Activated naive CD4-positive, alpha-beta T cell treated with anti-CD3 and anti-CD28 coated beads, Interleukin-2, amount 10 ng/mL, durations not matched to agents 7 days and 5 days (primary cell): ENCODE measurements at regions not wholly inside any gene's neighbourhood (a gene's known extent, or its start where the extent isn't known, plus 50 kb on each side); places are given as distances from the start of the nearest gene placed in this dataset.
"Not testable (repeated sequence)": the region's sequence is repeated elsewhere in the genome, so short reads cannot be mapped to it uniquely, and the experiment has no call there.

ENCODE experiments used
- CTCF ChIA-PET: fragments of 350-600 bp; sonication (Branson Sonifier 250); formaldehyde crosslinking; loops from one replicate; lab custom pipeline; 2021; ENCODE audit warnings: antibody characterized with exemption; lab: Charles Lee
- DNase-seq: peaks from one replicate; pipeline ENCODE4 v3.0.0-alpha.2; 2020
- H3K27ac Mint-ChIP-seq: one replicate; pipeline ENCODE4 v1.8.0; 2021; ENCODE audit warnings: mild to moderate bottlenecking, moderate library complexity, mixed read lengths
- H3K27me3 Mint-ChIP-seq: one replicate; pipeline ENCODE4 v1.8.0; 2021; ENCODE audit warnings: mild to moderate bottlenecking, mixed read lengths
- H3K36me3 Mint-ChIP-seq: one replicate; pipeline ENCODE4 v1.8.0; 2021; ENCODE audit warnings: mixed read lengths
- H3K4me1 Mint-ChIP-seq: one replicate; pipeline ENCODE4 v1.8.0; 2021; ENCODE audit warnings: mixed read lengths
- H3K4me3 Mint-ChIP-seq: one replicate; pipeline ENCODE4 v1.8.0; 2021; ENCODE audit warnings: mild to moderate bottlenecking, moderate library complexity, mixed read lengths
- H3K9me3 Mint-ChIP-seq: one replicate; pipeline ENCODE4 v1.8.0; 2021; ENCODE audit warnings: mixed read lengths

DNA sequence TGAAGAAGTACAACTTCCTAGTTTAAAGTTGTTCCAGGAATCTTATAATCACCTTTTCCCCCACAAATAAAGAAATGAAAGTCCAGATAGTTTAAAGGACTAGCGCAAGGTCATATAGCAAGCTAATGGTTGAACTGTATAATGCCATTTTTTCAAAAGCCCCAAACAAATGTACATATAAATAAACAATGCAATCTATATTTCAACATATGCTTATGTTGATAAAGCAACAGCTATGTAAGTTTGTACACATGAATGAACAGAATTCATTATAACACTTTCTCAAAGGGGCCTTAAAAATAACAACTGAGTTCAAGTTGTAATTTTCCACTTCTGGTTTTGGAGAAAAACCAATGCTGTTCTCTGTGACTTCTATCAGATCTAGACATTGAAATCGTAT, 1628.6 kb downstream of the CDH8 start:
- no peaks in the 10 kb centered on the region for H3K4me1 Mint-ChIP-seq
- peaks cover 21% of the 10 kb centered on the region for H3K9me3 Mint-ChIP-seq
- H3K4me3 Mint-ChIP-seq: no peak overlapping the region
- no peak for DNase-seq
- CTCF ChIA-PET: no interaction called here
- no peaks in the 10 kb centered on the region for H3K27me3 Mint-ChIP-seq
- H3K36me3 Mint-ChIP-seq: no peaks in the 10 kb centered on the region
- no peak overlapping the region for H3K27ac Mint-ChIP-seq

DNA sequence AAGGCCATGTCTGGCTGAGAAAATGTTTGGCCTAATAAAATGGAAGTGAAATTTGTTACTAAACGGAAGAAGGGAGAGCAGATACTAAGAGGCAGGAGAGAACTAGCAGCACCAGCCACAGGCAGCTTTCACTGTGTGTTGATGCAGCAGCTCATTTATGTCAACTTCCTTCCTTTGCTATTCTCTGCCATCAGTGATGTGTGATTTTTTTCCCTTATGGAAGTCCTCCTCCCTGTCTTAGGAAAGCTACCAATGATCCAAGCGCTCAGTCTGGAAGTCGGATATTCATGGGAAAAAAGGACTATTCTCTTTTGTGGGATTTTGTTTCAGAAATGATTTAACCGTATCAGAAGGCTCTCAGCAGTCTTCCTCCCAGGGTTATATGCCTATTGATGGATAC, 1629.2 kb downstream of the CDH8 start:
- H3K27ac Mint-ChIP-seq: no peak overlapping the region
- DNase-seq: no peak
- H3K9me3 Mint-ChIP-seq: peaks cover 17% of the 10 kb centered on the region
- CTCF ChIA-PET: no interaction called here
- no peaks in the 10 kb centered on the region for H3K4me1 Mint-ChIP-seq
- no peaks in the 10 kb centered on the region for H3K36me3 Mint-ChIP-seq
- H3K27me3 Mint-ChIP-seq: no peaks in the 10 kb centered on the region
- H3K4me3 Mint-ChIP-seq: no peak overlapping the region

DNA sequence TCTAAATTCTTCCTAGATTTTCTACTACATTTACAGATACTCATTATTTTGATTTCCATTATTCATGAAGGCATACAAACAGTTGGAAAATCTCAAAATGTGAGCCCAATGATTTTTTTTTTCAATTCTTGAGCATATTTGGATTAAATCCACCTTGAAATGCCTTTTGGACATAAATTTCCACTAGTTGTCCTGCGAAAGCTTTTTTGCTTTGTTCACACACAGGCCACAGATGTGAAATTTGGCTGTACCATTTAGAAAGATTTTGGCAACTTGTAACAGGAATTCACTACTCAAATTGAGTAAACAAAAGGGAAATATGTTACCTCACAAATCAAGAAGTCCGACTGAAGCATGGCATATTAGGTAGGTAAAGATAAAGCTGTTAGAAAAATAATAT, 1631.0 kb downstream of the CDH8 start:
- H3K27ac Mint-ChIP-seq: no peak overlapping the region
- H3K4me3 Mint-ChIP-seq: no peak overlapping the region
- H3K36me3 Mint-ChIP-seq: no peaks in the 10 kb centered on the region
- H3K27me3 Mint-ChIP-seq: no peaks in the 10 kb centered on the region
- CTCF ChIA-PET: no interaction called here
- peaks cover 16% of the 10 kb centered on the region for H3K9me3 Mint-ChIP-seq
- no peak for DNase-seq
- no peaks in the 10 kb centered on the region for H3K4me1 Mint-ChIP-seq

DNA sequence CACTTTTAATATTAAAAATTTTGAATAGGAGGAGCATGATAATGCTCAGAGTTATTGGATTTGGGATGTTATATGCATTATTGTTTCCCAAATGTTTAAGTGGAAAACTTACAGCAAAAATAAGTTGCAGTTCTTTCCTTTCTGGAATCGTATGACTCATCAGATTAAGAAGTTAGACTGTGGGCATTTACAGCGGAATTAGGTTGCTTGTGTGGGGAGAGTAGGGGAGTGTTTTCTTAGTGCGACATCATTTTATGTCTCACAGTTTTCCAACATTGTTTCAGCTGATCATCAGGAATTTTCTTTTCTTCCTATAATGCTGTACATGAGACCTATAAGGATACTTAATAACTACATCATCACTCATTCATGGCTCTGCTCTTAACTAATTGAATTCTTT, 1631.8 kb downstream of the CDH8 start:
- DNase-seq: no peak
- no peaks in the 10 kb centered on the region for H3K36me3 Mint-ChIP-seq
- H3K27ac Mint-ChIP-seq: no peak overlapping the region
- CTCF ChIA-PET: no interaction called here
- no peaks in the 10 kb centered on the region for H3K4me1 Mint-ChIP-seq
- peaks cover 12% of the 10 kb centered on the region for H3K9me3 Mint-ChIP-seq
- no peaks in the 10 kb centered on the region for H3K27me3 Mint-ChIP-seq
- no peak overlapping the region for H3K4me3 Mint-ChIP-seq

DNA sequence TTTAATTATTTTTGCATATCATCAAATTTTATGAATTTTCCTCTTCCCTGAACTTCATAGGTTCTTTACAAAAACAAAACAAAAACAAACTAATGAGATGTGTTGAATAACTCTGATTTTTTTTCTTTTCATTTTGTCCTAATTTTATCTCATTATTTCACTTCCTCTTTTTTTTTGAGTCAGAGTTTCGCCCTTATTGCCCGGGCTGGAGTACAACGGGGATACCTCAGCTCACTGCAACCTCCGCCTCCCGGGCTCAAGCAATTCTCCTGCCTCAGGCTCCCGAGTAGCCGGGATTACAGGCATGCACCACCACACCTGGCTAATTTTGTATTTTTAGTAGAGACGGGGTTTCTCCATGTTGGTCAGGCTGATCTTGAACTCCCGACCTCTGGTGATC, 1633.3 kb downstream of the CDH8 start:
- H3K27me3 Mint-ChIP-seq, CTCF ChIA-PET, H3K36me3 Mint-ChIP-seq, DNase-seq, H3K9me3 Mint-ChIP-seq, H3K27ac Mint-ChIP-seq, H3K4me1 Mint-ChIP-seq, H3K4me3 Mint-ChIP-seq: not testable (repeated sequence)

DNA sequence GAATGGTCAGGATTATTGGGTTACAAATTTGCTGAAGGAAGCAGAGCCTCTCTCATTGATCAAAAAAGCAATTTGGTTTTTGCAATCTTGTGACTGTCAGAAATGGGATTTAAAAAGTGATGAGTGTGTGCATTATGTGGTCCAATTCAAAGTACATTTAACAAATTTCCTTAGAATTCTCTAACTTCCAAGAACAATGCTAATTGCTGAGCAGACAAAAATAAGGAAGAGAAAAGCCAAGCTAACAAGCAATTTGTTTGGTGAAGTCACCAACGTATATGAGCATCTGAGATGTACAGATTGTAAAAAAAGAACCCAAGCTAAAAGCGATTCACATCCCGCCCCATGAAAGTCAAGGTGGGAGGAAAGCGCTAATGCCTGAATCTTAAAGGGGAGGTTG, 1643.9 kb downstream of the CDH8 start:
- DNase-seq: no peak
- Mint-ChIP-seq H3K27ac (no peak overlapping the region), H3K27me3 (no peaks in the 10 kb centered on the region), H3K4me1 (no peaks in the 10 kb centered on the region), H3K4me3 (no peak overlapping the region), H3K9me3 (peaks cover 8% of the 10 kb centered on the region), H3K36me3 (no peaks in the 10 kb centered on the region)
- CTCF ChIA-PET: no interaction called here

DNA sequence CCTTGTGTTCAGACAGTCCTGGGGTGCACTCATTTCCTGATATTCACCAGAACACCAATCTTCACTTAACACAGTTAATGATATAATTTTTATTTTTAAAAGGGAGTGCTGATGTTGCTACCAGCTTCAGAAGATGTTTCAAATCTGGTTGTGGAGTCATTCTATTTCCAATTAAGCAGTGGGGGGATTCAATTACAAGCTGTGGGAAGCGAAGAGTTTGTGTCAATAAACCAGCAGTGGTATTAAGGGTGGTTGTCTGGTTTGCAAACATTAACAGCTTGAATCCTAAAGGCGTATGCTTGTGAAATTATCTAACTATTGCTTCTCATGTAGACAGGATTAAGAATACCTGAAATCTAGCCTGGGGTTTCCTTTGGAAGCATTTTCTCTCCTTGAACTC, 1637.5 kb upstream of the GOT2 start:
- no peaks in the 10 kb centered on the region for H3K4me1 Mint-ChIP-seq
- DNase-seq: no peak
- no peak overlapping the region for H3K4me3 Mint-ChIP-seq
- H3K36me3 Mint-ChIP-seq: no peaks in the 10 kb centered on the region
- H3K9me3 Mint-ChIP-seq: peaks cover 4% of the 10 kb centered on the region
- no peaks in the 10 kb centered on the region for H3K27me3 Mint-ChIP-seq
- no peak overlapping the region for H3K27ac Mint-ChIP-seq
- CTCF ChIA-PET: no interaction called here

DNA sequence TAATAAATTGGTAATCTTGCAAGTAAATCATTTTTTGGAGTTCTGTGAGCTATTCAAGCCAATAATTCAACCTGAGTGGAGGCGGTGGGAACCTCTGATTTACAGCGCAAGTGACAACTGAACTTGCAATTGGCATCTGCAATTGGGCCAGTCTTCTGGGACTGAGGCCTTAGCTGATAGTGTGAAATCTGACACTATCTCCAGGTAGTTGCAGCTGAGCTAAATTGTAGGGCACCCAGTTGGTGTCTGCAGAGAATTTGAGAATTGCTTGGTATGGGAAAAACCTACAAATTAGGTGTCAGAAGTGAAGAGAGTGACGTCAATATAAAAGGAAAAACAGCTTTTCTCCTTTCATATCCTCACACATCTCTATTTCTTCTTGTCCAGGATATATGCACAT, 1633.6 kb upstream of the GOT2 start:
- CTCF ChIA-PET: no interaction called here
- H3K4me3 Mint-ChIP-seq: no peak overlapping the region
- peaks cover 4% of the 10 kb centered on the region for H3K9me3 Mint-ChIP-seq
- no peaks in the 10 kb centered on the region for H3K36me3 Mint-ChIP-seq
- no peak overlapping the region for H3K27ac Mint-ChIP-seq
- no peaks in the 10 kb centered on the region for H3K27me3 Mint-ChIP-seq
- no peak for DNase-seq
- H3K4me1 Mint-ChIP-seq: no peaks in the 10 kb centered on the region

DNA sequence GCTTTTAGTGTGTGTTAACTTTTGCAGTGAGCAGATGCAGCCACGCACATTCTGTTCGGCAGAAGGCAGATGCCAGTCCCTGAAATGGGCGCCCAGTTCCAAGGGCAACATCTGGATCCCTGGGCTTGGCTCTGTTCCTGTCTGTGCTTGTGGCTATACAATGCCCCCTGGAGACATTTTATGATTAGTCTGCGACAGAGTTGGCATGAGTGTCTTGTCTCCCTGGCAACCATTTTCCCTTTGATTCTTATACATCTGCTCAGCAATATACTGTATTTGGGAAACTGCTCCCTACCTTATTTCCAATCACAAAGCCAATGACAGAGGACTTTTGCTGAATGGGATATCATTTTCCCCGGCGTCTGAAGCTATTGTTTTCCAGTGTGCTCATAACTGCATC, 1629.5 kb upstream of the GOT2 start:
- no peaks in the 10 kb centered on the region for H3K4me1 Mint-ChIP-seq
- H3K9me3 Mint-ChIP-seq: peaks cover 4% of the 10 kb centered on the region
- H3K36me3 Mint-ChIP-seq: no peaks in the 10 kb centered on the region
- no peak overlapping the region for H3K4me3 Mint-ChIP-seq
- CTCF ChIA-PET: no interaction called here
- no peak overlapping the region for H3K27ac Mint-ChIP-seq
- no peaks in the 10 kb centered on the region for H3K27me3 Mint-ChIP-seq
- no peak for DNase-seq

DNA sequence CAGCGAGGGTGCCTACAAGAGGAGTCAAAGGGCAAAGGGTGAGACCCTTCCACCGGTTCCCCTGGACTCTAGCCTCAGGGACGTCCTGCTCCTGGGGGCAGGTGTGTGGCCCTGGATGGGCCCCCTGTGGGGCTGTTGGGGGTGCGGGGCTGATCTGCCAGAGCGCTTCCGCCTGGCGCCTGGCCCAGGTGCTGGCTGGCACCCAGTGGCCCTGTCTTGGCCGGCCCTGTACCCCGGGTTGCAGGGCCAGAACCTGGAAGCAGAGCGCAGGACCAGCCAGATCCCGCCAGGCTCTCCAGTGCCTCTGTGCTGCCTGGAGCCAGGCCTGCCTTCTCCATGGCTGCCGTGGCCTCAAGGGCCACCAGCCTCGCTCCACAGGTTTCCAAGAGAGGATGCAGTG, 1625.8 kb upstream of the GOT2 start:
- H3K27me3 Mint-ChIP-seq, H3K9me3 Mint-ChIP-seq, H3K4me3 Mint-ChIP-seq, H3K4me1 Mint-ChIP-seq, CTCF ChIA-PET, DNase-seq, H3K36me3 Mint-ChIP-seq, H3K27ac Mint-ChIP-seq: not testable (repeated sequence)

DNA sequence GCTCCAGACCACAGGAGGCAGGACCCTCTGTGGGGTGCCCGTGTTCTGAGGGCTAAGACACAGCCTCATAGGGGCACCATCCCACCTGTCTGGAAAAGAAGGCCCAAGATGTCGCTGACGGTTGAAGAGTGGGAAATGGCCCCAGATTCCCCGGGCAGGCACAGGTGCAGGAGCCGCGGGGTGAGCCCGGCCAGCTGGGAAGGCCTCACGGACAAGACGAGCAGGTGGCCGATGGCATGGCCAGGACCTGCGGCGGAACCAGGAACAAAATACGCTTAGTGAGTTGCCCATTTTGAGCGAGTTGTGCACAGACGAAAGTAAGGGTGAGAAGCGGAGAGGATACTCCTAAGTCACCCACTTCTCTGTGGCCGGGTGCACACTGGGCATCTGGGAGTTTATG, 1625.3 kb upstream of the GOT2 start:
- H3K36me3 Mint-ChIP-seq, DNase-seq, H3K4me1 Mint-ChIP-seq, CTCF ChIA-PET, H3K4me3 Mint-ChIP-seq, H3K9me3 Mint-ChIP-seq, H3K27me3 Mint-ChIP-seq, H3K27ac Mint-ChIP-seq: not testable (repeated sequence)

DNA sequence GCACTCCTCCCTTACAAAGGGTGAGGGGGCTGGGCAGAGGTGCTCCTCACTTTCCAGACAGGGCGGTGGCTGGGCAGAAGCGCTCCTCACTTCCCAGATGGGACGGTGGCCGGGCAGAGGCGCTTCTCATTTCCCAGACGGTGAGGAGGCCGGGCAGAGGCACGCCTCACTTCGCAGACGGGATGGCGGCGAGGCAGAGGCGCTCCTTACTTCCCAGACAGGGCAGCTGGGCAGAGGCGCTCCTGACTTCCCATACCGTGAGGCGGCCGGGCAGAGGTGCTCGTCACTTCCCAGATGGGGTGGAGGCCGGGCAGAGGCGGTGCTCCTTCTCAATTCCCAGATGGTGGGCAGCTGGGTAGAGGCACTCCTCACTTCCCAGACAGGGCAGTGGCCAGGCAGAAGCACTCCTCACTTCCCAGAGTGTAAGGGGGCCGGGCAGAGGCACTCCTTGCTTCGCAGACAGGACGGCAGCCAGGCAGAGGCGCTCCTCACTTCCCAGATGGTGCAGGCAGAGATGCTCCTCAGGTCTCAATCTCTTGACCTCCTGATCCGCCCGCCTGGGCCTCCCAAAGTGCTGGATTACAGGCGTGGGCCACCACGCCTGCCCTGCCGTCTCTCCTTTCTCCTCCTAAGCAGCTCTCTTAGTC, 1623.9 kb upstream of the GOT2 start:
- DNase-seq, H3K36me3 Mint-ChIP-seq, CTCF ChIA-PET, H3K27me3 Mint-ChIP-seq, H3K9me3 Mint-ChIP-seq, H3K4me3 Mint-ChIP-seq, H3K4me1 Mint-ChIP-seq, H3K27ac Mint-ChIP-seq: not testable (repeated sequence)

DNA sequence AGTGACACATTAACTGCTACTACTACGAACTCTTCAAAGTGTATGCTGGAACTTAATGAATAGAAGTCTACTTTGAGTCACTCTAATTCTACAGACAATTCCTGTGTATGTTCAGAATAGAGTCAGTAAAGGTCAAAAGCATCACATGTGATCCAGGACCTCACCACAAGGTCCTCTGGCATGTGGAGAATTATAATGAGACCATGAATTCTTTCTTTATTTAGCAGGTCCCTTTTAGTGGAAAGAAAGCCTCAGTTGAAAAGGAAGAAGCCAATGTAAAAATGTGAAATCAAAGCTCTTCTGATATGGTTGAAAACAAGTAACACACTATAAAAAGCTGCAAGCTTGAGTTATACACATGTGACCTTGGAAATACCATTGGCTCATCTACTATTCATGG, 1612.1 kb upstream of the GOT2 start:
- Mint-ChIP-seq H3K4me3 (no peak overlapping the region), H3K36me3 (no peaks in the 10 kb centered on the region), H3K27me3 (no peaks in the 10 kb centered on the region), H3K4me1 (no peaks in the 10 kb centered on the region), H3K9me3 (peaks cover 9% of the 10 kb centered on the region), H3K27ac (no peak overlapping the region)
- no peak for DNase-seq
- CTCF ChIA-PET: no interaction called here

DNA sequence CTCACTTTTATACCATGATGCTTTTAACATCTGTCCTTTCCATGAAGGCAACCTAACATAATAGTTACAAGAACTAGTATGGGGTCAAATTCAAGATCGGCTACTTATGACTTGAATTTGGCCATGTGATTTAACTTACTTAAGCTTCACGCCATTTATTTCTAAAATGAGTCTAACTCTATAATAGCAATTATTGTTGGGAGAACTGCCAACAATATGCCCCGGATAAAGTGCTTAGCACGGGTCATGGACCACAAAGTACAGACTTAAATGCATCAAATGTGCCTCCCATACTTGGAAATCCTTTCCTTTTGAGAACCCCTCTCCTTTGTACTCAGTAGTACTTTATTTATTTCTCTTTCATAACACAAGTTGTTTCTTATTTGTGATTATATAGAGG, 1603.6 kb upstream of the GOT2 start:
- H3K27me3 Mint-ChIP-seq: no peaks in the 10 kb centered on the region
- no peak for DNase-seq
- no peak overlapping the region for H3K4me3 Mint-ChIP-seq
- H3K9me3 Mint-ChIP-seq: peaks cover 15% of the 10 kb centered on the region
- CTCF ChIA-PET: no interaction called here
- H3K4me1 Mint-ChIP-seq: no peaks in the 10 kb centered on the region
- H3K36me3 Mint-ChIP-seq: no peaks in the 10 kb centered on the region
- H3K27ac Mint-ChIP-seq: no peak overlapping the region

DNA sequence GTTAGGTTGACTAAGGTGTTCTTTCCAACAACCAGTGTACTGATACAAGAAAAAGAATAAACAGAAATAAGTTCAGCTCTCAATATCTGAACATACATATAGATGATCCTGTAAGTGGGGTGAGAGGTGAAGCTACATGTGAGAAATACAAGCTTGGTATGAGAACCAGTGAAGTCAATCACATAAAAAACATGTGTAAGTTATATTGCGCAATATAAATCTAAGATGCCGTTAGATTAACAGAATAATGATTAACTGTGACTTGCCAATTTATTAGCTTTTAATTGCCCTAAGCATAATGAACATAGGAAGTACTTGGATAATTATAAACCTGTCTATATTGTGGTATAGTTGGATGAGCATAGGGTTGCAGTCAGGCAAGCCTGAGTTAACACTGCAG, 1597.1 kb upstream of the GOT2 start:
- CTCF ChIA-PET: no interaction called here
- Mint-ChIP-seq H3K27ac (no peak overlapping the region), H3K9me3 (peaks cover 15% of the 10 kb centered on the region), H3K27me3 (no peaks in the 10 kb centered on the region), H3K36me3 (no peaks in the 10 kb centered on the region), H3K4me3 (no peak overlapping the region), H3K4me1 (no peaks in the 10 kb centered on the region)
- no peak for DNase-seq

DNA sequence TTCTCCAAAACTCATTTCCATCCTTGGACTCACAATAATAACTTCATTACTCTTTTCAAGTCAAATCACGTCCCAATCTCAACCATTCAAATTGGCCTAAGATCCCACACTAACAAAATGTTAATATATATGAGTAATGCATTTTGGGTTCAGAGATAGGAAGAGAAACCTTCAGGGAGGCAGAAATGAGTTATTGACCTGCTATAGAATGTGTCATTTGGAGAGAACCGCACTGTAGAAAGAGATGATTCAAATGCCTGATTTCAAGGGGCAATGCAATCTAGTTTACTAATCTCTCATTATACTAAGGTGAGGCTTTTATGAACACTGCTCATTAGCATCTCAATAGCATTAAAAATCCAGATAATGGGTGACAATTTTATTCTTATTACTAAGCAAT, 1595.0 kb upstream of the GOT2 start:
- Mint-ChIP-seq H3K27ac (no peak overlapping the region), H3K27me3 (no peaks in the 10 kb centered on the region), H3K9me3 (peaks cover 11% of the 10 kb centered on the region), H3K4me3 (no peak overlapping the region), H3K36me3 (no peaks in the 10 kb centered on the region), H3K4me1 (no peaks in the 10 kb centered on the region)
- no peak for DNase-seq
- CTCF ChIA-PET: no interaction called here
